OCI-LY1 (cell line): ENCODE measurements at regions not wholly inside any gene's neighbourhood (a gene's known extent, or its start where the extent isn't known, plus 50 kb on each side); places are given as distances from the start of the nearest gene placed in this dataset.

Experiments used
- H2AFZ ChIP-seq: fragments of 200-600 bp; sonication (generic), shearing (Covaris generic); 2 replicates; pipeline ENCODE4 v1.6.0; 2014; ENCODE audit warnings: antibody characterized with exemption, mild to moderate bottlenecking, low read length
- H3F3A ChIP-seq: fragments of 200-600 bp; sonication (generic), shearing (Covaris generic); 2 replicates; pipeline ENCODE4 v1.6.0; 2014; ENCODE audit warnings: mild to moderate bottlenecking, antibody characterized with exemption, low read length, moderate library complexity; ENCODE audit not compliant: insufficient read depth
- H3K27ac ChIP-seq: fragments of 200-600 bp; sonication (generic); 2 replicates; pipeline ENCODE4 v1.5.1; 2014; ENCODE audit warnings: low read length, mixed run types, mild to moderate bottlenecking, low read depth; ENCODE audit not compliant: poor library complexity, severe bottlenecking
- H3K27me3 ChIP-seq: fragments of 200-600 bp; sonication (generic); 2 replicates; pipeline ENCODE4 v1.6.0; 2014; ENCODE audit warnings: antibody characterized with exemption, mild to moderate bottlenecking, low read length, moderate library complexity; ENCODE audit not compliant: insufficient read depth
- H3K36me3 ChIP-seq: fragments of 200-600 bp; sonication (generic); 2 replicates; pipeline ENCODE4 v1.6.1; 2014; ENCODE audit warnings: mild to moderate bottlenecking, antibody characterized with exemption, low read length, moderate library complexity, mixed read lengths; ENCODE audit not compliant: insufficient read depth
- H3K4me1 ChIP-seq: fragments of 200-600 bp; sonication (generic); 2 replicates; pipeline ENCODE4 v1.5.1; 2014; ENCODE audit warnings: mild to moderate bottlenecking, low read length, moderate library complexity; ENCODE audit not compliant: insufficient read depth, severe bottlenecking
- H3K4me2 ChIP-seq: fragments of 200-600 bp; sonication (generic), shearing (Covaris generic); 2 replicates; pipeline ENCODE4 v1.6.1; 2014; ENCODE audit warnings: low read length
- H3K4me3 ChIP-seq: fragments of 200-600 bp; sonication (generic); 2 replicates; pipeline ENCODE4 v1.5.1; 2014; ENCODE audit warnings: low read length, low read depth, mild to moderate bottlenecking, mixed read lengths; ENCODE audit not compliant: poor library complexity, severe bottlenecking
- H3K79me2 ChIP-seq: fragments of 200-600 bp; shearing (Covaris generic); 2 replicates; pipeline ENCODE4 v1.6.1; 2016; ENCODE audit warnings: mixed run types, low read length, mixed read lengths; ENCODE audit not compliant: insufficient read depth
- H3K9ac ChIP-seq: fragments of 200-600 bp; sonication (generic), shearing (Covaris generic); 2 replicates; pipeline ENCODE4 v1.6.1; 2014; ENCODE audit warnings: mild to moderate bottlenecking, low read length, mixed read lengths
- H3K9me2 ChIP-seq: fragments of 200-600 bp; sonication (generic), shearing (Covaris generic); 2 replicates; pipeline ENCODE4 v1.6.1; 2014; ENCODE audit warnings: low read depth, mild to moderate bottlenecking, low read length, mixed read lengths
- H3K9me3 ChIP-seq: fragments of 200-600 bp; shearing (Covaris generic); 2 replicates; pipeline ENCODE4 v1.6.1; 2014; ENCODE audit warnings: low read length, mixed read lengths
- H4K20me1 ChIP-seq: fragments of 200-600 bp; sonication (generic), shearing (Covaris generic); 2 replicates; pipeline ENCODE4 v1.6.0; 2016; ENCODE audit warnings: mild to moderate bottlenecking, low read length; ENCODE audit not compliant: insufficient read depth
- CTCF ChIP-seq: fragments of 200-600 bp; sonication (generic), shearing (Covaris generic); IDR thresholded peaks from 2 replicates; pipeline ENCODE4 v1.5.1; 2017; ENCODE audit warnings: mild to moderate bottlenecking, antibody characterized with exemption, low read length, moderate library complexity, mixed read lengths
- EZH2 ChIP-seq: fragments of 200-600 bp; sonication (generic), shearing (Covaris generic); IDR thresholded peaks from 2 replicates; pipeline ENCODE4 v1.8.0; 2017; ENCODE audit warnings: borderline replicate concordance, mixed run types, mild to moderate bottlenecking, antibody characterized with exemption, low read length, moderate library complexity, mixed read lengths

DNA sequence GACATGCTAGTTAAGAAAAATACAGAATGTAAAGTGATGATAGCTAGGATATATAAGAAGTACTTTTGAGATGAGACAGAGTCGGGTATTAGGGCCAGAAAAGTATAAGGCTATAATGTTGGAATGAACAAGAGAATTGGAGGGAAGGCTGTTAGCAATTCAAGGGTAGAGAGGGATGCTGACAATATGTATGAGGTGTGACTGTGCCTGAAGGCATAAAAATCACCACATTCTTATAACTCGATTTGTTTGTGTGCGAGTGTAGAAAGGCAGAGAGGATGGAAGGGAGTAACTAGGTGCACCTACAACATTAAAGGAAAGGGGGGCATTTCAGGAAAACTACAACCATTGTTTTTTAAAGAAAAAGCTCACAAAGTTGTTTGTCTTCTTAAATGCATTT is 86.0 kb downstream of the FAT4 start:
- H3K4me1 ChIP-seq: no peaks in the 10 kb centered on the region
- no peaks in the 10 kb centered on the region for H3K27me3 ChIP-seq
- H4K20me1 ChIP-seq: no peaks in the 10 kb centered on the region
- TF ChIP-seq EZH2 (no peak), CTCF (no peak)
- H3K4me3 ChIP-seq: no peak overlapping the region
- H3F3A ChIP-seq: no peaks in the 10 kb centered on the region
- H3K36me3 ChIP-seq: no peaks in the 10 kb centered on the region
- H3K9me2 ChIP-seq: no peaks in the 10 kb centered on the region; the same call in 1 of the 2 replicates
- H2AFZ ChIP-seq: no peak overlapping the region
- H3K27ac ChIP-seq: no peak overlapping the region
- H3K79me2 ChIP-seq: no peaks in the 10 kb centered on the region
- no peaks in the 10 kb centered on the region for H3K9me3 ChIP-seq
- H3K9ac ChIP-seq: no peak overlapping the region
- no peak overlapping the region for H3K4me2 ChIP-seq

DNA sequence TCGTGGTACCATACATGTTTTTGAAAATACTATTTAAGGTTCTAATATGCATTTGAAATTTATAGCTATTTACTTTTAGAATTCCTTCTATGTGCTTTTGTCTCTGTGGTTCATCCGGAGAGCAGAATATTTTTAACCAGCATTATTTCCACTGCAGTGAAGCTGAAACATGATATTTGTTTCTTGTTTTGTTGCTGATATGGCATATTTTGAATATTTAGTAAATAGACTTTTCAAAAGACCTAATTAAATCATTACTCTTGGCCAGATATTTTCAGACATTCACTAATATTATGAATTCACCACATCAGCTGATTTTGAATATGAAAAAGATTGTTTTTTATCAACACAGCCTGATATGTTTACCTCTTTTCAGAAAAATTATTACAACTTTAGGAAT is 87.0 kb downstream of the FAT4 start:
- H3K4me2 ChIP-seq: no peak overlapping the region
- no peak overlapping the region for H3K9ac ChIP-seq
- H2AFZ ChIP-seq: no peak overlapping the region
- no peak overlapping the region for H3K27ac ChIP-seq
- no peaks in the 10 kb centered on the region for H3F3A ChIP-seq
- no peaks in the 10 kb centered on the region for H3K9me3 ChIP-seq
- H3K9me2 ChIP-seq: no peaks in the 10 kb centered on the region; the same call in 1 of the 2 replicates
- H3K27me3 ChIP-seq: no peaks in the 10 kb centered on the region
- H3K4me1 ChIP-seq: no peaks in the 10 kb centered on the region
- no peak overlapping the region for H3K4me3 ChIP-seq
- no peak for TF ChIP-seq EZH2
- TF ChIP-seq CTCF: no peak
- H4K20me1 ChIP-seq: no peaks in the 10 kb centered on the region
- no peaks in the 10 kb centered on the region for H3K36me3 ChIP-seq
- no peaks in the 10 kb centered on the region for H3K79me2 ChIP-seq

- Histone ChIP-seq H3K27me3 (no peaks in the 10 kb centered on the region), H2AFZ (no peak overlapping the region), H3K4me2 (no peak overlapping the region), H4K20me1 (no peaks in the 10 kb centered on the region), H3K4me3 (no peak overlapping the region), H3F3A (no peaks in the 10 kb centered on the region), H3K79me2 (no peaks in the 10 kb centered on the region), H3K9ac (no peak overlapping the region), H3K9me2 (no peaks in the 10 kb centered on the region), H3K4me1 (no peaks in the 10 kb centered on the region), H3K36me3 (no peaks in the 10 kb centered on the region), H3K9me3 (no peaks in the 10 kb centered on the region), H3K27ac (no peak overlapping the region)
- TF ChIP-seq EZH2 (no peak), CTCF (no peak)
These were observed 105.8 kb downstream of the FAT4 start for GRCh38 chr4:125420526-125420925.
